H9 (cell line): ENCODE measurements at regions not wholly inside any gene's neighbourhood (a gene's known extent, or its start where the extent isn't known, plus 50 kb on each side); places are given as distances from the start of the nearest gene placed in this dataset.

ENCODE experiments used
- DNase-seq: peaks from one replicate; pipeline ENCODE4 v3.0.0-alpha.2; 2017
- H2AFZ ChIP-seq: one replicate; pipeline ENCODE4 v1.6.1; 2013; ENCODE audit warnings: mild to moderate bottlenecking, low read length, control low read depth, moderate library complexity
- H2AK5ac ChIP-seq: 2 replicates; pipeline ENCODE4 v1.6.1; 2013; ENCODE audit warnings: low read length, control low read depth, mixed read lengths; ENCODE audit not compliant: insufficient read length
- H2BK120ac ChIP-seq: one replicate; pipeline ENCODE4 v1.6.1; 2013; ENCODE audit warnings: low read depth, mild to moderate bottlenecking, low read length, control low read depth, inconsistent platforms; ENCODE audit not compliant: poor library complexity, severe bottlenecking
- H2BK12ac ChIP-seq: 2 replicates; pipeline ENCODE4 v1.6.1; 2013; ENCODE audit warnings: low read length, control low read depth, mixed read lengths, low read depth; ENCODE audit not compliant: insufficient read length
- H2BK15ac ChIP-seq: 2 replicates; pipeline ENCODE4 v1.6.1; 2013; ENCODE audit warnings: low read depth, low read length, control low read depth
- H2BK20ac ChIP-seq: one replicate; pipeline ENCODE4 v1.6.1; 2013; ENCODE audit warnings: low read depth, mild to moderate bottlenecking, low read length, control low read depth, inconsistent platforms; ENCODE audit not compliant: poor library complexity, severe bottlenecking
- H2BK5ac ChIP-seq: 2 replicates; pipeline ENCODE4 v1.6.1; 2013; ENCODE audit warnings: low read length, control low read depth, mixed read lengths; ENCODE audit not compliant: insufficient read length
- H3K14ac ChIP-seq: 2 replicates; pipeline ENCODE4 v1.6.1; 2013; ENCODE audit warnings: low read length, control low read depth; ENCODE audit not compliant: insufficient read depth
- H3K18ac ChIP-seq: 2 replicates; pipeline ENCODE4 v1.6.1; 2013; ENCODE audit warnings: low read depth, mild to moderate bottlenecking, mixed read lengths, low read length, control low read depth; ENCODE audit not compliant: insufficient read length
- H3K23ac ChIP-seq: 2 replicates; pipeline ENCODE4 v1.6.1; 2013; ENCODE audit warnings: low read length, control low read depth, mixed read lengths, low read depth; ENCODE audit not compliant: insufficient read length
- H3K23me2 ChIP-seq: 2 replicates; pipeline ENCODE4 v1.6.1; 2013; ENCODE audit warnings: low read depth, mild to moderate bottlenecking, mixed read lengths, low read length, control low read depth; ENCODE audit not compliant: insufficient read length, poor library complexity, severe bottlenecking
- H3K27ac ChIP-seq: 2 replicates; pipeline ENCODE4 v1.5.1; 2013; ENCODE audit warnings: low read length, control low read depth, mixed read lengths, low read depth; ENCODE audit not compliant: insufficient read length
- H3K27me3 ChIP-seq: 2 replicates; pipeline ENCODE4 v1.6.1; 2013; ENCODE audit warnings: low read length, control low read depth, inconsistent platforms; ENCODE audit not compliant: insufficient read depth
- H3K4ac ChIP-seq: 2 replicates; pipeline ENCODE4 v1.6.1; 2013; ENCODE audit warnings: low read depth, mild to moderate bottlenecking, control low read depth, inconsistent platforms, low read length, moderate library complexity
- H3K4me1 ChIP-seq: 2 replicates; pipeline ENCODE4 v1.6.1; 2013; ENCODE audit warnings: low read length, control low read depth, inconsistent platforms; ENCODE audit not compliant: insufficient read depth
- H3K4me2 ChIP-seq: 2 replicates; pipeline ENCODE4 v1.6.1; 2013; ENCODE audit warnings: low read length, control low read depth, mixed read lengths; ENCODE audit not compliant: insufficient read length, insufficient read depth
- H3K56ac ChIP-seq: 2 replicates; pipeline ENCODE4 v1.6.1; 2013; ENCODE audit warnings: low read depth, mild to moderate bottlenecking, mixed read lengths, low read length, control low read depth; ENCODE audit not compliant: insufficient read length
- H3K79me1 ChIP-seq: 2 replicates; pipeline ENCODE4 v1.6.1; 2013; ENCODE audit warnings: low read depth, mild to moderate bottlenecking, moderate library complexity, low read length, control low read depth, inconsistent platforms; ENCODE audit not compliant: insufficient read depth, poor library complexity, severe bottlenecking
- H3K79me2 ChIP-seq: 2 replicates; pipeline ENCODE4 v1.6.1; 2013; ENCODE audit warnings: low read length, control low read depth, inconsistent platforms; ENCODE audit not compliant: insufficient read depth
- H3K9ac ChIP-seq: 2 replicates; pipeline ENCODE4 v1.6.1; 2013; ENCODE audit warnings: low read length, control low read depth, mixed read lengths; ENCODE audit not compliant: insufficient read length; ENCODE audit errors: extremely low read depth
- H3K9me3 ChIP-seq: one replicate; pipeline ENCODE4 v1.6.1; 2013; ENCODE audit warnings: low read depth, low read length, inconsistent platforms; ENCODE audit not compliant: control insufficient read depth
- H3T11ph ChIP-seq: one replicate; pipeline ENCODE4 v1.6.1; 2013; ENCODE audit warnings: mild to moderate bottlenecking, low read length, control low read depth, inconsistent platforms
- H4K20me1 ChIP-seq: one replicate; pipeline ENCODE4 v1.6.1; 2013; ENCODE audit not compliant: control insufficient read depth, insufficient read length, insufficient read depth
- H4K5ac ChIP-seq: 2 replicates; pipeline ENCODE4 v1.6.1; 2013; ENCODE audit warnings: low read depth, mild to moderate bottlenecking, mixed read lengths, low read length, control low read depth; ENCODE audit not compliant: insufficient read length
- H4K8ac ChIP-seq: replicated peaks from 2 replicates; pipeline ENCODE4 v1.6.1; 2013; ENCODE audit warnings: low read length, control low read depth, mixed read lengths, low read depth; ENCODE audit not compliant: insufficient read length
- H4K91ac ChIP-seq: 2 replicates; pipeline ENCODE4 v1.6.1; 2013; ENCODE audit warnings: low read depth, mild to moderate bottlenecking, moderate library complexity, mixed read lengths, low read length, control low read depth; ENCODE audit not compliant: insufficient read length
- H3K27ac Mint-ChIP-seq, 3 experiments: 2 replicates in 2 of 3; 3 replicates in 1 of 3; pipeline ENCODE4 v1.8.0; 2020 to 2021; ENCODE audit warnings: mixed read lengths in 3 of 3, mild to moderate bottlenecking in 1 of 3, moderate library complexity in 1 of 3
- H3K27me3 Mint-ChIP-seq: 2 replicates; pipeline ENCODE4 v1.8.0; 2021; ENCODE audit warnings: low read depth, mild to moderate bottlenecking, moderate library complexity, mixed read lengths
- H3K36me3 Mint-ChIP-seq, 3 experiments: 2 replicates in 2 of 3; 3 replicates in 1 of 3; pipeline ENCODE4 v1.8.0; 2020 to 2021; ENCODE audit warnings: low read depth in 3 of 3, mixed read lengths in 3 of 3; ENCODE audit not compliant: insufficient read depth in 1 of 3
- H3K4me1 Mint-ChIP-seq, 2 experiments: 2 replicates each; pipeline ENCODE4 v1.8.0; 2020; ENCODE audit warnings: mixed read lengths in 2 of 2
- H3K4me3 Mint-ChIP-seq, 2 experiments: 2 replicates in 1 of 2; 3 replicates in 1 of 2; pipeline ENCODE4 v1.8.0; 2020 to 2021; ENCODE audit warnings: mild to moderate bottlenecking in 2 of 2, mixed read lengths in 2 of 2, moderate library complexity in 1 of 2
- H3K9me3 Mint-ChIP-seq, 2 experiments: 2 replicates in 1 of 2; 3 replicates in 1 of 2; pipeline ENCODE4 v1.8.0; 2020; ENCODE audit warnings: mild to moderate bottlenecking in 2 of 2, mixed read lengths in 2 of 2, moderate library complexity in 1 of 2
- WGBS: extraction: QIAGEN DNeasy Blood & Tissue Kit; methylation state at CpG from one replicate; pipeline ENCODE4 v1.1.7; 2013; ENCODE audit warnings: missing lambda C conversion rate, low lambda C conversion rate, mixed read lengths; ENCODE audit not compliant: insufficient read length; ENCODE audit errors: extremely low coverage; 5-methylcytosine and 5-hydroxymethylcytosine counted together
- TF ChIP-seq, protein P1 (sequence below): fragments of 200-600 bp; sonication (generic); conservative IDR thresholded peaks from 3 replicates; pipeline ENCODE4 v1.8.0; 2021; ENCODE audit warnings: antibody characterized with exemption, mild to moderate bottlenecking

DNA sequence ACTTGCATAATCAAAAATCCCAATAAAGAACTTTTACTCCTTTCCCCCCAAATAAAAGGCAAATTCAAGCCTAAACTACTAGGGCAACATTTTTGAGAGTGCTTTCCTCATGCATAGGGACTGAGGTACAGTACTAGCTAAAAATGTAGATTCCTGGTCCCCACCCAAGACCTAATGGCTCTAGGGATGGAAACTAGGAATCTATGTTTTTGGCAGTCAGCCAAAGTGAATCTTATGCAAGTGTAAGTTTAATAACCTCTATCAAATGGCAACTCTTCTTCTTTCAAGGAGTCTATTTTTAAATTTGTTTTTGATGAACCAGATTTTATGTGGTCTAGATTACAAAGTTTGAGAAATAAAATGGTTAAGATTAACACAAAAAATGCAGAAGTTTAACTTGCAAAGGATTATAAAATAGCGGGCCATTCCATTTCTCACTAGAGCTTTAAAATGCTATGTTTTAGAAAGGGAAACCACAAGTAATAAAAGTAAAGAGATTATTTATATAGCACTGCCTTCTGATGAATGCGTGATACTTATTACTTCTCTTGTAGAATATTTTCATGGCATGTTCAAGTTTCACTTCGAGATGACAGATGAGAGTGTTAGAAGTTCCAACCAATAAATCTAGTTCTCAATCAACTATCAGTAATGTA is 70.4 kb upstream of the MDFIC start:
- no peak overlapping the region for H3K56ac ChIP-seq
- H3K4me3 Mint-ChIP-seq, result no peak overlapping the region
- no CpG with 5 or more reads among the region's 3 CpGs for WGBS
- H4K5ac ChIP-seq, result no peak overlapping the region
- no peak overlapping the region for H2BK12ac ChIP-seq
- H3K79me2 ChIP-seq, result no peaks in the 10 kb centered on the region
- no peak overlapping the region for H2AK5ac ChIP-seq
- no peaks in the 10 kb centered on the region for H4K20me1 ChIP-seq
- H2BK20ac ChIP-seq, result no peak overlapping the region
- H3K9me3 ChIP-seq, result no peaks in the 10 kb centered on the region
- no peak overlapping the region for H2AFZ ChIP-seq
- no peaks in the 10 kb centered on the region for H3K27me3 ChIP-seq
- no peak overlapping the region for H3K23ac ChIP-seq
- H3K36me3 Mint-ChIP-seq, result no peaks in the 10 kb centered on the region
- H3K14ac ChIP-seq, result no peak overlapping the region
- TF ChIP-seq, protein P1, sequence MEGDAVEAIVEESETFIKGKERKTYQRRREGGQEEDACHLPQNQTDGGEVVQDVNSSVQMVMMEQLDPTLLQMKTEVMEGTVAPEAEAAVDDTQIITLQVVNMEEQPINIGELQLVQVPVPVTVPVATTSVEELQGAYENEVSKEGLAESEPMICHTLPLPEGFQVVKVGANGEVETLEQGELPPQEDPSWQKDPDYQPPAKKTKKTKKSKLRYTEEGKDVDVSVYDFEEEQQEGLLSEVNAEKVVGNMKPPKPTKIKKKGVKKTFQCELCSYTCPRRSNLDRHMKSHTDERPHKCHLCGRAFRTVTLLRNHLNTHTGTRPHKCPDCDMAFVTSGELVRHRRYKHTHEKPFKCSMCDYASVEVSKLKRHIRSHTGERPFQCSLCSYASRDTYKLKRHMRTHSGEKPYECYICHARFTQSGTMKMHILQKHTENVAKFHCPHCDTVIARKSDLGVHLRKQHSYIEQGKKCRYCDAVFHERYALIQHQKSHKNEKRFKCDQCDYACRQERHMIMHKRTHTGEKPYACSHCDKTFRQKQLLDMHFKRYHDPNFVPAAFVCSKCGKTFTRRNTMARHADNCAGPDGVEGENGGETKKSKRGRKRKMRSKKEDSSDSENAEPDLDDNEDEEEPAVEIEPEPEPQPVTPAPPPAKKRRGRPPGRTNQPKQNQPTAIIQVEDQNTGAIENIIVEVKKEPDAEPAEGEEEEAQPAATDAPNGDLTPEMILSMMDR, result no peak
- no peaks in the 10 kb centered on the region for H3K9me3 Mint-ChIP-seq
- peaks cover 8 to 12% of the 10 kb centered on the region in 2 experiments for H3K4me1 Mint-ChIP-seq
- no peak for DNase-seq
- H3K27ac Mint-ChIP-seq, result no peak overlapping the region
- no peaks in the 10 kb centered on the region; the same call in 1 of the 2 replicates for H3K4me1 ChIP-seq
- H3T11ph ChIP-seq, result no peak overlapping the region
- no peak overlapping the region for H3K4me2 ChIP-seq
- no peaks in the 10 kb centered on the region for H3K79me1 ChIP-seq
- no peaks in the 10 kb centered on the region for H3K27me3 Mint-ChIP-seq
- H3K23me2 ChIP-seq, result no peaks in the 10 kb centered on the region
- no peak overlapping the region for H2BK5ac ChIP-seq
- H2BK15ac ChIP-seq, result no peak overlapping the region
- no peak overlapping the region for H3K9ac ChIP-seq
- H3K18ac ChIP-seq, result no peak overlapping the region
- H4K8ac ChIP-seq, result no peak overlapping the region
- no peak overlapping the region for H2BK120ac ChIP-seq
- no peak overlapping the region for H4K91ac ChIP-seq
- no peak overlapping the region for H3K4ac ChIP-seq
- no peak overlapping the region for H3K27ac ChIP-seq
